D341Med (cell line): ENCODE measurements at regions not wholly inside any gene's neighbourhood (a gene's known extent, or its start where the extent isn't known, plus 50 kb on each side); places are given as distances from the start of the nearest gene placed in this dataset.

Experiments used
- DNase-seq: peaks from one replicate; pipeline ENCODE4 v3.0.0; 2012; ENCODE audit warnings: low spot score

DNA sequence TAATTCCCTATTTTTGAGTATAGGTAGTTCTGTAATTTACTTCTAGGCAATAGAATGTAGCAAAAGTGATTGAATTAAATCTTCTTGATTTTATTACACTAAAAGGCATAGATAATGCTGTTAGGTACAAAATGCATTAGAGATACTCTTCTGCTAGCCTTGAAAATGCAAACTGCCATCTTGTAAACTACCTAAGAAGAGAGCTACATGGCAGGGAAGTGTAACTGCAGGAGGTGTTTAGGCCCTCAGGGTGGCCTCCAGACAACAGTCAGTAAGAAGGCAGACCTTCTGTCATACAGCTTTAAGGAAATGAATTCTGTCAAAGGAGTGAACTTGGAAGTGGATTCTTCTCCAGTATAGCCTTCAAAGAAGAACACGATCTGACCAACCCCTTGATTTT, 1396.8 kb upstream of the SLC39A10 start:
- no peak for DNase-seq

DNA sequence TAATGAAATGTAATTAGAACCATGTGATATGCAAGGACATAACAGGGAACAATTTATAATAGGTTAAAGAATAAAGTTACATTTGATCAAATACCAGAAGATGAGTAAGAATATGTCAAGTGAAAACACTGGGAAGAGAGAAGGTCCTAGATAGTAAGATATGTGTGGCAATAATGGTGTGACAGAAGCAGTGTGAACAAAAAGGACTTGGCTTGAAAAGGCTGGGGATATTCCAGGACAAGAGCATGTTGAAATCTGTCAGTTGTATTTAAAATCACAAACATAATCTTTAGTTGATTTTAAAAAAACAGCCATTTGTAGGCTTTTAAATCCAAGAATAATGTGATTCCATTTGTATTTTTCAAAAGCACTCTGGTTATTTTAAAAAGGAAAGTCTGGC, 1399.9 kb upstream of the SLC39A10 start:
- DNase-seq, result no peak

DNA sequence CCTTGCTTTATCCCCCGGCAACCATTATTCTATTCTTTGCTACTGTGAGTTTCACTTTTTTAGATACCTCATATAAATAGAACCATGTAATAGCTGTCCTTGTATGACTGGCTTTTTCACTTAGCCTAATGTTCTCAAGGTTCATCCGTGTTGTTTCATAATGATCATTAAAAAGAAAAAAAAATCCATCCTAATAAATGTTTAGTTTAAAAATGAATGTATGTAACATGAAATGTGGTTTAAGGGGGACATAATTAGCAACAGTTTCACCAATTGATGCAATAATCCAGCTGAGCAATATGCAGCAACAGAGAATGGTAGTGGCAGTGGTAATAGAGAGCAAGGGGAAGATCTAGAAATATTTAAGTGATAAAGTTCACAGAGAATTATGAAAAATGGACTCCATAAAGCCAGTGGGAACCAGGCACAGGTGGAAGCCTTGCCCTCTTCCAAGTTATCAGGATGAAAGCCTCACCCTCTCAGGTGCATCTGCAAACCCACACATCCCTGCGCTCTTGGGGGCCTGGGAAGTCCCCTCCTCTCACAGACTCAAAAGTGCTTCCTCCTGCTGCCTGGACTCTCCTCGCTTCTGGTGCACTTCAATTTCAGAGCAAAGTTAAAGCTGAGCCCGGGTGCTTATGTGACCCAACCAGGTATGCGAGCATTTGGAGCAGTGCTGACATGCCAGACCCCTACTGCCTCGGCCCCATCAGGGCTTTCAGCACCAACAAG, 1403.3 kb upstream of the SLC39A10 start:
- no peak for DNase-seq

DNA sequence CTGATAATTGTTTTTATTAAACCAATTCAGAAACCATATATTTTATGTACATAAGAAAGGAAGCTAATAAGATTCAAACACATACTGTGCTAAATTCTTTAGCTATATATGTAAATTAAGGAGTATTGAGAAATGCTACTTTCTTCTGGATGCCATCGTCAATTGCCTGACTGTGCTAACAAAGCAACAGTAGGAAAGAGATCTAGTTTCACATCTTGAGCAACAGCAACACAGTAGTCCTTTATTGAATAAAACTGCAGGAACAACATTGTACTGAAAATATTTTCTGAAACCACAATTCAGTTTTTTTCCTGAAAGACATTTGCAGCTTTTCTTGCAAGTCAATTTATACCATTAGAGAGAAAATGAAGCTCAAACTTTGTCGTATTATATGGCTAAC, 1404.9 kb upstream of the SLC39A10 start:
- no peak for DNase-seq

DNA sequence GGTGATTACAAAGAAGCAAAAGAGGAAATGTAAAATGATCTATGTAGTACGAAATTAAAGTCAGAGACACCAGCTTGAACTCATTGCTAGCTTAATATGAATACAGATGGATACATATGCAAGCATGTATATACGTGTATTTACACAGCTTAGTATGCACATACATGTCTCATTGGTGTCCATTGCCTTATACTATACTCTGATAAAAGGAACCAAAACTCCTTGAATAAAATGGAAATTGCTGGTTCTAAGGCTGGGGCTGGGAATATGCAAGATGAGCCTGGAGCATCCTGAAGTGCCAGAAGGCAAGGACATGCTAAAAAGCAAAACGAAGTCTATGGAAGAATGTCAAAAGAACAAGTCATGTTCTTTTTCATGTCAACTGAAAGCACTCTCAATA, 1424.4 kb upstream of the SLC39A10 start:
- DNase-seq, result no peak

DNA sequence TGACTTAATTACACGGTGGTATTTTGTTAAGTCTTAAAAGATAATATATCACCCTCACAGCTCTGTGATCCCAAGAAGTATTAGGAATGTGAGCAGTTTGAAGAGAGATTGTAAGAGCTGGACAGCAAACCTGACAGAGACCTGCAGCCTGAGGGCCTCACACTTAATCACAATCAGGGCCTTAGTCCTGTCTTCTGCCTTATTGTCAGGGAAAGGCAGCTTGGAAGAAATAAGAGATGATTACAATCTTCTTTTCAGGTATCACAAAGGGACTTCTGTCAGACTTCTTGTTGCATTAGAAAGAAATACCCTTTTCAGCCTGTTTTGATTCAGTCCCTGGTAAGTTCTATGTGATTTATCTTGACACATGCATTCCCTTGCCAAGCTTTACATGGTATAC, 1433.8 kb upstream of the SLC39A10 start:
- DNase-seq, result no peak

DNA sequence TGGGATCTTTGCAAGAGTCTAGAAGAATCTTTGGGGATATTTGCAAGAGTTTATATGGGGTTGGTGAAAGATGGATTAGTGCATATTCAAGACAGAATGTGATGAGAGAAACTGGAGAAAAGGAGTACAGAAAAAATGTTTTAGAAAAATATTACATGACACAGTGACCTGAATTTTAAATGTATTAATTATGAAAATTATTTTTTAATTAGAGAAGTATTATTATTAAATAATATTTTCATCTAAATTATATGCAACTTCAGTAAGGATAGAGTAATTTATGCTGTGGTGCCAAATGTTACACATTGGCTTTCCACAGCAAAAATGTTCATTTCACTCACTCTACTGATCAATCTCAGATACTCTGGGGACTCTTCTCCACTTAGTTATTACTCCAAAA, 1442.8 kb upstream of the SLC39A10 start:
- DNase-seq, result no peak

DNA sequence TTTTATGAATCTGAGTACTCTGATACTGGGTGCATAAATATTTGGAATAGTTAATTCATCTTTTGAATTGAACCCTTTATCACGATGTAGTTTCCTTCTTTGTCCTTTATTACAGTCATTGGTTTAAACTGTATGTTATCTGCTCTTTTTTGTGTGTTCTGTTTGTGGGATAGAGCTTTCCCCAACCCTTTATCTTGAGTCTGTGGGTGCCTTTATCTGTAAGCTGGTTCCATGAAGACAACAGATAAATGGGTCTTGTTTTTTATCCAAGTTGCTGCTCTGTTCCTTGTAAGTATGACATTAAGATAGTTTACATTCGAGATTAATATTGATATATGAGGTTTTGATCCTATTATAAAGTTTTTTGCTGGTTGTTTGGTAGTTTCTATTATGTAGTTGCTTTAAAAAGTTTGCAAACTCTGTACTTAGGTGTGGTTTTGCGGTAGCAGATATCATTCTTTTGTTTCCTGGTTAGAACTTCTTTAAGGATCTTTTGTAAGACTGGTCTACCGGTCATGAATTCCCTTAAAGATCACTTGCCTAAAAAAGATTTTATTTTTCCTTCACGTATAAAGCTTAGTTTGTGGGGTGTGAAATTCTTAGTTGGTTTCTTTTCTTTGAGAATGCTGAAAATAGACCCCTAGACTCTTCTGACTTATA, 1451.3 kb upstream of the SLC39A10 start:
- no peak for DNase-seq

DNA sequence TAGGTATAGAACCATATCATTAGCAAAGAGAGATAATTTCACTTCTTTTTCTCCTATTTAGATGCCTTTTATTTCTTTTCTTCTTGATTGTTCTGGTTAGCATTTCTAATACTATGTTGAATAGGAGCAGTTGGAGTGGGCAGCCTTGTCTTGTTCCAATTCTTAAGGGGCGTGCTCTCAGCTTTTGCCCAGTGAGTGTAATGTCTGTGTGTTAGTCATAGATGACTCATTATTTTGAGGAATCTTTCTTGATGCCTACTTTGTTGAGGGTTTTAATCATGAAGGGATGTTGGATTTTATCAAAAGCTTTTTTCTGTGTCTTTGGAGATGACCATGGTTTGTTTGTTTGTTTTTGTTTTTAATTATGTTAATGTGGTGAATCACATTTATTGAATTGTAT, 1453.1 kb upstream of the SLC39A10 start:
- DNase-seq, result no peak

DNA sequence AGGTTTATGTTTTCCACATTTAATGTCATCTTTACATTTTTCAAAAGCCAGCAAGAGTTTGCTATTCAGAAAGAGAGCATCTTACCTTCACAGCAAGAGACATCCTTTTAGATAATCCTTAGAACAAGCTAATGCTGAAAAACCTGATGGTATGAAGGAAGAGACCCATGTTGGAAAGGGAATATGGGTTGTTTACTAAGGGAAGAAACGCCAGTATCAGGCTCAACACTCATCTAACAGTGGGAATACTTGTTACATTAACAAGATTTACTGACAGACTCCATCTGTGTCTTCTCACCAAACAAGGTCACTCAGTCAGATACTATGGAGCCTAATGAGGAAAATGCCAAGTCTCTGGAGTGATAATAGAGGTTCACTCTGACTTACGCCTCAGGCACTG, 1474.1 kb upstream of the SLC39A10 start:
- DNase-seq, result no peak

DNA sequence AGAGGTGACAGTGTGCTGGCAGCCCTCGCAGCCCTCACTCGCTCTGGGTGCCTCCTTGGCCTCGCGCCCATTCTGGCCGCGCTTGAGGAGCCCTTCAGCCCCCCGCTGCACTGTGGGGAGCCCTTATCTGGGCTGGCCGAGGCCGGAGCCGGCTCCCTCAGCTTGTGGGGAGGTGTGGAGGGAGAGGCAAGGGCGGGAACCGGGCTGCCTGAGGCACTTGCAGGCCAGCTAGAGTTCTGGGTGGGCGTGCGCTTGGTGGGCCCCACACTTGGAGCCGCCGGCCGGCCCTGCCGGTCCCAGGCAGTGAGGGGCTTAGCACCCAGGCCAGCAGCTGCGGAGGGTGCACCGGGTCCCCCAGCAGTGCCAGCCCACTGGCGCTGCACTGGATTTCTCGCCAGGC, 1480.9 kb upstream of the SLC39A10 start:
- DNase-seq, result no peak

DNA sequence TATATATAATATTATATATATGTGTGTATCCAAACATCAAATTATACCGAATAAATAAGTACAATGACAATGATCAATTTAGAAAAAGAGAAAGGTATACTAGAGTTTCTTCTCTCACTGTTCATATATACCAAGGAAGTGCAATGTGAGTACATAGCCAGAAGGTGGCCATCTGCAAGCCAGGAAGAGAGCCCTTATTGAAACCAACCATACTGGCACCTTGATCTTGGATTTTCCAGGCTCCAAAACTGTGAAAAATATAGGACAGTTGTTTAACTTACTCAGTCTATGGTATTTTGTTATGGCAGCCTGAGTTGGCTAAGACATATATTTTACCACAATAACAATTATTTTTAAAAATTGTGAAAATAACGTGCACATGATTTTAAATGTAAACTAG, 1490.2 kb upstream of the SLC39A10 start:
- DNase-seq, result peak; percentile 15

DNA sequence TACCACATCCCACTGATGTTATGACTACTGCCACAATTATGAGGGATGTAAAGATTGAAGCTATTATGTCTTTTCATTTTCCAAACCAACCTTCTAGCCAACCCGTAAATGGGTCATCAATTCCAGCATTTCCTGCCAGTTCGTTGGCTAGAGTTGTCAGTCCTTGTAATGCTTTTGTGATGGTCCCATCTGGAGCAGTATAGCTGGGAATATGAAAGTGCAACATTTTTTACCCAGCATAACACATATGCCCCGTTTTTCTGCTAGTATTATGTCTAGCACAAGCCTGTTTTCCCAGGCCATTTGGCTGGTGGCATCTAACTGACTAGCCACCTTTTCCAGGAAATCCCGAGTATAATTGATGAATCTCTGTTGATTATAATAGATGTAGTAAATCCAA, 1501.6 kb upstream of the SLC39A10 start:
- no peak for DNase-seq

DNA sequence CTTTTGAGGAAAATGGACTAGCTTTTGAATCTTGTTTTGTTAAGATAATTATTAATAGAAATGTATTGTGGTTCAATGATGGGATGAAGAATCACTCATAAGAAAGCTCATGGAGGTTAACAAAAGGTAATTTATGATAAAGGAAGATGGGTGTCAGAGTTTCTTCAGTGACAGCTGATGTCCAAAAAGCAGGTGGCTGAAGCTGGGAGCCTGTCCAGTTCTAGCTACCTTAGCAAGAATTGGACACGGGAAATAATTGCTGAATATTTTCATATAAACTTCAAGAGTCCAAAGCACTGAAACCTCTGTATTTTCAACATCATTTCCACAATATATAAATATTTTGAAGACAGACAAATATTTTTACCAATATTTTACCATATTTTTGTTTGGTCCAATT, 1505.8 kb upstream of the SLC39A10 start:
- no peak for DNase-seq

DNA sequence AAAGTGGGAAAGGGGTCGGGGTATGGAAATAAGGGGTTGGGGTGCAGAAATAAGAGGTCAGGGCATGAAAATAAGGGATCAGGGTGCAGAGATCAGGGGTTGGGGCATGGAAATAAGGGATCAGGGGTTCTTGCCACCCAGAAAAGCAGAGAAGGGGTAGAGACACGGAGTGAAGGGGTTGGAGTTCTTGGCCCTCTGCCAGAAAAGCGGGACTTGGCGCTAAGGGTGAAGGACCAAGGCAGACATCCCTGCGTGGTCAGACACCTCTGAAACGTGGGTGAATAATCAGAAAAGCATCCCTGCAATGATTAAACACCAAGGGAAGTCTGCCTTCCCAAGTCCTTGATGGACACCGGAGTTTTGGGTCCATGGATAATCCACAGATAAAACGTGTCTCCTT, 1521.6 kb upstream of the SLC39A10 start:
- DNase-seq, result no peak

DNA sequence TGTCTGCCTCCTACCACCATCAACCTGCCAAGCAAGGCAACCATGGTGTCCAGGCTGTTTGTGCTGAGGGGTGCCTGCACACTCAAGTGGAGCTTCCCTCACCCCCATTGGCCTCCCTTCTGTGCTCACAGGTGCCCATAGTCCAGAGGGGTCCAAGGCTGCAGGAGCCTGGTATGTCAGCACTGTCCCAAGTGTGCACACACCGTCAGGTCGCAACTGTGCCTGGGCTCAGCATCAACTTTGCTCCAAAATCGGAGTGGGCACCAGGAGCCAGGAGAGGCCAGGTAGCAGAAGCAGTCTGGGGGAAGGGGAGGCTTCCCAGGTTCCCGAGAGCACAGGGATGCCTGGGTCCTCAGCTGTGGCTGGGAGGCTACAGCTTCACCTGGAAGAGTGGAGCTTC, 1528.2 kb upstream of the SLC39A10 start:
- no peak for DNase-seq

DNA sequence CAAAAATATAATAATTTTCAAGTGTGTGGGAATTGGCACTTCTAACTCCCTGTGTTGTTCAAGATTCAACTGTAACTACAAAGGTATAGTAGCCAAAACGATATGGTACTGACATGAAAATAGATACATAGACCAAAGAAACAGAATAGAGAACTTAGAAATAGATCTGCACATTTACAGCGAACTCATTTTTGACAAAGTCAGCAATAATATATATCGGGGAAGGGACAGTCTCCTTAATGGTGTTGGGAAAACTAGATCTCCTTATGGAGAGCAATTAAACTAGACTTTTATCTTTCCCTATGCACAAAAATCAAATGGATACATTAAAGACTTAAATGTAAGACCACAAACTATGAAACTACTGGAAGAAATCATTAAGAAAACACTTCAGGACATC, 1530.6 kb upstream of the SLC39A10 start:
- DNase-seq, result no peak

DNA sequence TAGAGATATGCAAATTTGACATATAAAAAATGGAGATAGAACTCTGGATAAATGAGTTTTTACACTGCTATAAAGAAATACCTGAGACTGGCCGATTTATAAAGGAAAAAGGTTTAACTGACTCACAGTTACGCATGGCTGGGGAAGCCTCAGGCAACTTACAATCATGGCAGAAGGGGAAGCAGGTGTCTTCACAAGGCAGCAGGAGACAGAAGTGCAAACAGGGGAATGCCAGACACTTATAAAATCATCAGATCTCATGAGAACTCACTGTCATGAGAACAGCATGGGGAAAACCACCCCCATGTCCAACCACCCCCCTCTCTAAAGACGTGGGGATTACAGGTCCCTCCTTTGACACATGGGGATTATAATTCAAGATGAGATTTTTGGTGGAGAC, 1540.2 kb upstream of the SLC39A10 start:
- DNase-seq, result no peak

DNA sequence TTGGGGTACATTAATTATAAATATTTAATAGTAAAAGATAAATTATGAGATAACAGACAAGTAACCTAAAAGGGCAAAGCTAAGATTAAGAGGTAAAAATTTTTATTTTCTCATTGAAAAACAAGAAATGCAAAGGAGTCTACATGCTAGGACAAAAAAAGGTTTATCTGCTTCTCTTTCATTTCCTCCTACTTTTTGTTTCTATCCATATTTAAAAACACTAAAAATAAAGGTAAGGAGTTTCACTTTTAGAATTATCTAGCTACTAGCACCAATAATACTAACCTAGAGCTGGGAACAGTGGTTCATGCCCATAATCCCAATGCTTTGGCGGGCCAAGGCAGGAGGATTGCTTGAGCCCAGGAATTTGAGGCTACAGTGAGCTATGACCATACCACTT, 1551.7 kb upstream of the SLC39A10 start:
- DNase-seq, result no peak

DNA sequence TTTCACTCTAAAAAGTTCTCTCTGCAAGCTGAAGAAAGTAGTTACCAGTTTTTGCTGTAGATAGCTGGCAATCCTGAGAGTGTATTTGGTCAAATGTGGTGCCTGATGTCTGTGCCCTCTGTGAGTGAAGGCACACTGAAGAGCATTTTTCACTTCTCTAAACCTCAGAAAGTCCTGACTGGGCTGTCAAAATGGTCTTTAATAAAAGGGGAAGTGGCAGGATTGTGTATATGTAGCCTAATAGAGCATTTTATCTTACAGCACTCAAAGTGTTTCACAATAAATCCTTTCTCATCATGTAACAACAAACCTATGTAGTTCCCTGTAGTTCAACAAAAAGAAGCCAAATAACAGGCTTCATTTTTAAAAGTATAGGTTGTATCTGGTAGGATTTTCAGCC, 1552.3 kb upstream of the SLC39A10 start:
- DNase-seq, result no peak

DNA sequence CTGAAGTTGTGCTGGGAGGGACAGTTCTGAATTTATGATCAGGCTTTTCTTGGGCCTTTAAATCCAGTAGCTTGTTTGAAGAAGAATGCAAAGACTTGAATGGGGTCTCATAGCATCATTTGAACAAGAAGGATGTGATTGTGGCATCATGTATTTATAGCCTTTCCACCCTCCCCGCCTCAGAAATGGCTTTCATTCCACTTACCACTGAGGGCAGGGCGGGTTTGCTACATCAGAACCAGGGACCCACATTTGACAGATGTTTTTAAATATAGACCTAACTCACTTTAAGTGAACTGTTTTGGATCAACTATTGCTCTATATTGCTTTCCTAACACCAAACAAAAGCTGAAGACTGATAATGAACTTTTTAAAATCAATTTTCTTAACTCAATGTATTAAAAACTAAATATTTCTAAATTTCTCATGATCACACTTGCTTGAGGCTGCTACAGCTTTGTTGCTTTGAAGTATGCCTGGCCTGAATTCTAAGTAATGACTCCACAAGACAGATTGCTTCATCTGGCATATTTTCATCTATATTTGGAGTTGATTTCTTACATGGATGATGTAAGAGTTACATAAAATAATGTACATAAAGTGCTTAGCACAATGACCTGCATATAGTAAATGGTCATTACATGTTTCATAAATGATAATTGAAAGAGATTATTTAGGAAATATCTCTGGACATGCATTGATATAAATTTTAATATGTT, 1552.9 kb upstream of the SLC39A10 start:
- no peak for DNase-seq

DNA sequence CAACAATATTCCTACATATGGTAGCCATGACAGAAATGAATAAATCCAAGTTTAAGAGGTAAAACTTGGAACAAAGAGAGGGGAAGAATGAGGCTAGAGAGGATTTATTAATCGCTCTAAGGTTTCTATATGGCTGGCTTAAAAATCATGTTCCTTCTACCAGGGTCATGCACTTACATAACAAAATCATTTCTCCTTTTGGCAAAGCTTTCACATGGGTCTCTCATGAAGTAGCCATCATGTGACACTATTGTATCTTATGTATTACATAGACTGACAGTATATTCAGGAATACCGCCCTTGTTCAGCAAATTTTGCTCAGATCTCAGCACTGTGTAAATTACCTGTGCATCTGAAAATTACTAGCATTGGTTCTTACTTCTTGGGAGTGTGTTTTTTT, 1554.5 kb upstream of the SLC39A10 start:
- DNase-seq, result no peak

DNA sequence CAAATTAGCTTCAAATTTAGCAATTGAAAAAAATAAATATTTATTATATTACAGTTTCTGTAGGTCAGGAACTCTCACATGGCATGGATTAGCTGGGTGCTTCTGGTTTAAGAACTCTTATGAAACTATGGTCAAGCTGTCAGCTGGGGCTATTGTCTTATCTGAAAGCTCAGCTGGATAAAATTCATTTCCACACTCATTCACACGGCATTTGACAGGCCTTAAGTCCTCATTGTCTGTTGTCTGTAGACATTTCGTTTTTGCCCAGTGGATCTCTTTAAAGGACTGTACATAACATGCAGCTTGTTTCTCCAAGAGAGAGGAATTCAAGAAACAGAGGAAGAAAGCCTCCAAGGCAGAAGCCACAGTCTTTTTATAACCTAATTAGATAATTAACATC, 1556.8 kb upstream of the SLC39A10 start:
- no peak for DNase-seq

DNA sequence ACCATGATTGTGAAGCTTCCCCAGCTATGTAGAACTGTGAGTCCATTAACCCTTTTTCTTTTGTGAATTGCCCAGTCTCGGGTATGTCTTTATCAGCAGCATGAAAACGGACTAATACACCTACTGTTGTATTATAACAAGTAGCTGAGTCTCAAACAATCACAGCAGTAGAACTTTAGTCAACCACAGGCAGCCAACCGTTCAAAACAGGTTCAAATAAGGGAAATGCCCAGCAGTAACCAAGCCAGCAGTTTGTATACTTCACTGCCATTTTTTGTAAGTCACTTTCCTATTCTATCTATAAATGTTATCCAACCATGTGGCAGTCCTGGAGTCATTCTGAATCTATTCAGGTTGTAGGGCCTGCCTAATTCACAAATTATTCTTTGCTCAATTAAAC, 1560.6 kb upstream of the SLC39A10 start:
- no peak for DNase-seq
